Heart right ventricle (tissue), 16 donors: ENCODE measurements at regions not wholly inside any gene's neighbourhood (a gene's known extent, or its start where the extent isn't known, plus 50 kb on each side); places are given as distances from the start of the nearest gene placed in this dataset.
A peak's percentile ranks its signal among the peaks of the same experiment; 100 is the strongest.
"Not testable (repeated sequence)": the region's sequence is repeated elsewhere in the genome, so short reads cannot be mapped to it uniquely, and the experiment has no call there.

Experiments used
- ATAC-seq, 8 donors: fragments of 200-7000 bp; cut with Tn5 transposase; one replicate each; pipeline ENCODE4 v1.9.1; 2020; ENCODE audit warnings: mild to moderate bottlenecking in 8 of 8, moderate library complexity in 8 of 8, moderate number of reproducible peaks in 1 of 8
- DNase-seq, 2 donors: peaks; one replicate each; pipeline ENCODE4 v3.0.0-alpha.2; 2020
- H3K27ac ChIP-seq, 10 donors: fragments of 200-600 bp; sonication (generic) in 2 of 10; one replicate each; pipeline versions ENCODE4 v1.5.0 to v1.8.0; 2020 to 2022; ENCODE audit warnings: mild to moderate bottlenecking in 3 of 10
- H3K27me3 ChIP-seq, 7 donors: fragments of 200-600 bp; one replicate each; pipeline ENCODE4 v1.8.0; 2021 to 2022; ENCODE audit warnings: mild to moderate bottlenecking in 2 of 7
- H3K36me3 ChIP-seq, 9 donors: fragments of 200-600 bp; sonication (generic) in 1 of 9; one replicate each; pipeline versions ENCODE4 v1.5.0 to v1.8.0; 2020 to 2022; ENCODE audit warnings: mild to moderate bottlenecking in 2 of 9
- H3K4me1 ChIP-seq, 9 donors: fragments of 200-600 bp; sonication (generic) in 1 of 9; one replicate each; pipeline versions ENCODE4 v1.5.0 to v1.8.0; 2020 to 2022; ENCODE audit warnings: mild to moderate bottlenecking in 4 of 9
- H3K4me3 ChIP-seq, 10 donors: fragments of 200-600 bp; sonication (generic) in 2 of 10; one replicate each; pipeline versions ENCODE4 v1.5.0 to v1.8.0; 2020 to 2022; ENCODE audit warnings: mild to moderate bottlenecking in 7 of 10, moderate library complexity in 2 of 10
- H3K9me3 ChIP-seq, 11 donors: fragments of 200-600 bp in 10 of 11; sonication (generic) in 2 of 11; one replicate each; pipeline versions ENCODE4 v1.5.0 to v1.8.0; 2013 to 2022; ENCODE audit warnings: mild to moderate bottlenecking in 2 of 11, control low read depth in 1 of 11, moderate library complexity in 1 of 11
- WGBS, 2 donors: extraction: QIAGEN DNeasy Blood & Tissue Kit; methylation state at CpG; one replicate each; pipeline ENCODE4 v1.1.7; 2013; ENCODE audit warnings: inconsistent platforms in 1 of 2; 5-methylcytosine and 5-hydroxymethylcytosine counted together
- intact Hi-C, 10 donors: fragments of 100-400 bp; cut with DNase I; formaldehyde crosslinking; loops; one replicate each; pipeline versions ENCODE4 v1.11.1 to v1.14.2; 2022
- TF ChIP-seq, protein P1 (sequence below), 9 donors: fragments of 200-600 bp; sonication (generic) in 2 of 9; IDR thresholded peaks; one replicate each; pipeline versions ENCODE4 v1.5.0 to v1.8.0; 2021 to 2022; ENCODE audit warnings: antibody characterized with exemption in 9 of 9, mild to moderate bottlenecking in 5 of 9, moderate library complexity in 1 of 9
- donor health status: Arrhythmogenic right ventricular cardiomyopathy.
- donor health status: ischemic (EF 13 %, LVEDD 7.1; RV severe dilation, severe dysfunction).
- donor health status: healthy with polysubstance abuse.
- donor health status: DM: no; HTN: yes; CAD: no.
- donor health status: DM: no; HTN: no; CAD: no.
- donor health status: ischemic (EF 25% LVEDD 6.9; RV normal size, moderate dysfunction).
- donor health status: ischemic (EF 25% LVEDD 5.7; RV mildly dilated, moderate dysfunction).
- donor health status: healthy.
- donor health status: DM: yes; HTN: yes; CAD: no.
- donor health status: Ischemic cardiomyopathy.
- donor health status: ischemic (EF 35%, LVEDD 5.7; RV mildly dilated, moderate dysfunction).
- donor health status: nonischemic (EF 11% LVEDD 7.7; RV severe dilation, severe dysfunction).
- donor health status: DM: yes; HTN: yes; CAD: no.
- donor health status: PGD.
- donor health status: ischemic (EF 29% LVEDD 5.4; RV normal size, mild dysfunction).
- donor health status: nonischemic (EF 23%, LVEDD 6.1; RV moderate dilation, normal function).

DNA sequence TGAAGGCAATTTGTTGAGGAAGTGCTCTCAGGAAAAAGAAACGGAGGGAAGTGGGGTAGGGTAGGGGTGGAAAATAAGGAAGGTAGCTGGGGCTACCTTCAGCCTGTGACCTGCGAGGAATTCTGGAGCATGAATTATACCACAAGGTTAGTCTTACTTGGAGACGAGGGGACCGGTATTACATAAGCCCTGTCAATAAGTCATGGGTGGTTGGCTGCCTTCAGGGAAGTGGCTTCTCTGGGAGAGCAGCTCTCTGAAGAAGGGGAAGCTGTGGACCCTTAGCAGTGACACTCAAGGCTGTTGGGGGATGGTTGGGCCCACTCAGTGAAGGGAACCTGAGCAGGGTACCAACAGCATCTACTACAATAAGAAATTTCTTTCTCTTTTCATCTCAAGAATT lies 111.3 kb downstream of the TNFSF18 start:
- Histone ChIP-seq H3K4me1 (peaks cover 0 to 15% (median 6%) of the 10 kb centered on the region in 9 donors), H3K4me3 (no peak overlapping the region), H3K9me3 (no peaks in the 10 kb centered on the region), H3K27ac (no peak overlapping the region), H3K36me3 (no peaks in the 10 kb centered on the region), H3K27me3 (no peaks in the 10 kb centered on the region)
- TF ChIP-seq, protein P1, sequence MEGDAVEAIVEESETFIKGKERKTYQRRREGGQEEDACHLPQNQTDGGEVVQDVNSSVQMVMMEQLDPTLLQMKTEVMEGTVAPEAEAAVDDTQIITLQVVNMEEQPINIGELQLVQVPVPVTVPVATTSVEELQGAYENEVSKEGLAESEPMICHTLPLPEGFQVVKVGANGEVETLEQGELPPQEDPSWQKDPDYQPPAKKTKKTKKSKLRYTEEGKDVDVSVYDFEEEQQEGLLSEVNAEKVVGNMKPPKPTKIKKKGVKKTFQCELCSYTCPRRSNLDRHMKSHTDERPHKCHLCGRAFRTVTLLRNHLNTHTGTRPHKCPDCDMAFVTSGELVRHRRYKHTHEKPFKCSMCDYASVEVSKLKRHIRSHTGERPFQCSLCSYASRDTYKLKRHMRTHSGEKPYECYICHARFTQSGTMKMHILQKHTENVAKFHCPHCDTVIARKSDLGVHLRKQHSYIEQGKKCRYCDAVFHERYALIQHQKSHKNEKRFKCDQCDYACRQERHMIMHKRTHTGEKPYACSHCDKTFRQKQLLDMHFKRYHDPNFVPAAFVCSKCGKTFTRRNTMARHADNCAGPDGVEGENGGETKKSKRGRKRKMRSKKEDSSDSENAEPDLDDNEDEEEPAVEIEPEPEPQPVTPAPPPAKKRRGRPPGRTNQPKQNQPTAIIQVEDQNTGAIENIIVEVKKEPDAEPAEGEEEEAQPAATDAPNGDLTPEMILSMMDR (IDR thresholded peaks at IDR 0.05), result no peak
- intact Hi-C loops, result no loop called here
- ATAC-seq, result peak in 1 of 8 donors; percentile 17
- 93 to 94% methylated on average over 4 of the region's 4 CpGs for WGBS, 2 donors
- no peak for DNase-seq

DNA sequence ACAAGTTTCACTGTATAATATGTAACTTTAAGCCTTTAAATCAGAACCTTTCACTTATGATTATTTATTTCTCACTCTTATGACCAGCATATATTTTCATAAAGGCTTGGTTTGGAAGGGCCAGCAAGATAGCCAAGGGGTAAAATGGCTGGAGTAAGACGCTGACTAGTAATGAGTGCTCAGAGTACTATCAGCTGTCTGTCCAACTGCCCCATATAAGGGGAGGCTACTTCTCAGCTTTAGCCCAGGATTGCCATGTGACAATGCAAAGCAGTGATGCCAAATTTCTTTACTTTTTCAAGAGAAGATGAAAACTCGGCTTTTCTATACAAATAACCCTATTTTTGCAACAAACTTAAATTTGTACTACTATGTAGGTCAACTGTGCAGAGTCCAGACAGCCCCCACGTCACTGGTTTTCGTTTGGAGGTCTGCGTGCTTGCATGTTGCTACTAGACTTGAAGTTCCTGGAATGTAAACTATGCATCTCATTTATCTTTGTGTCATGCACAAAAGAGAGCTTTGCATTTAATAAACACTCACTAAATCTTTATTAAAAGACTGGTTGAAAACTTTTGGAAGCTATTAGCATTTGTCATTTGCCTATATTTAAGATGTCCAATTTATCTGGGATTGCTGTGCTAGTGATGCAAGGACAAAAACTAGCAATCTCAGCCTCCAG lies 110.4 kb downstream of the TNFSF18 start:
- WGBS, 2 donors, result 61 to 65% methylated on average over 5 of the region's 5 CpGs
- no peak overlapping the region for H3K27ac ChIP-seq
- intact Hi-C loops, result loop anchor here in 1 of 10 donors (5.0 kb wide), 1 partner anchor 112 kb away; the partner anchor contains the start of gene TNFSF18

DNA sequence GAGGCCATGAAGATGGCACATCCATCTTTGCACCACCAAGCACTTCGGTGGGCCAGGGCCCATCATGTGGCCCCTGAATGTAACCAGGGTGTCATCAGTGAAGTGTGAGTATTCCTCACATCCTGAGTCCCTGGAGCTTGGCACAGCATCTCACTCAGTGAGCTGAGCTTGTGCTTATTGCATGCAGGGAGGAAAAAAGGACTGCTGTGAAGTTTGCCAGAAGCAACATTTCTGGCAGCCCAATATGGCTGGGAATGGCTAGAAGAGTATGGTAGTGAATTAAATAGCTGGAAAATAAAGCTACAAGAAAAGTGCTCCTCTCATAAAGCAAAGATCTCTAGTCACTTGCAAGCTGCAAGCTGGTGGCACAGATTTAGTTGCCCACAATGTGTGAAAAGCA lies 109.3 kb downstream of the TNFSF18 start:
- no peaks in the 10 kb centered on the region for H3K4me1 ChIP-seq
- intact Hi-C loops, result loop anchor here in 1 of 10 donors (5.0 kb wide), 1 partner anchor 111 kb away; the partner anchor contains the start of gene TNFSF18
- WGBS, 2 donors, result 80 to 92% methylated on average over 1 of the region's 1 CpG
- no peaks in the 10 kb centered on the region for H3K27me3 ChIP-seq
- H3K36me3 ChIP-seq, result no peaks in the 10 kb centered on the region
- no peak for DNase-seq
- H3K4me3 ChIP-seq, result no peak overlapping the region
- no peak overlapping the region for H3K27ac ChIP-seq
- TF ChIP-seq, protein P1 (IDR thresholded peaks at IDR 0.05), result no peak
- no peaks in the 10 kb centered on the region for H3K9me3 ChIP-seq
- ATAC-seq, result no peak

More for the DNA sequence above, 110.4 kb downstream of the TNFSF18 start:
- H3K36me3 ChIP-seq, result no peaks in the 10 kb centered on the region
- peaks cover 0 to 7% (median 0%) of the 10 kb centered on the region in 9 donors for H3K4me1 ChIP-seq
- no peak for DNase-seq
- no peaks in the 10 kb centered on the region for H3K9me3 ChIP-seq
- ATAC-seq, result no peak
- H3K4me3 ChIP-seq, result no peak overlapping the region
- TF ChIP-seq, protein P1 (IDR thresholded peaks at IDR 0.05), result no peak
- H3K27me3 ChIP-seq, result no peaks in the 10 kb centered on the region

DNA sequence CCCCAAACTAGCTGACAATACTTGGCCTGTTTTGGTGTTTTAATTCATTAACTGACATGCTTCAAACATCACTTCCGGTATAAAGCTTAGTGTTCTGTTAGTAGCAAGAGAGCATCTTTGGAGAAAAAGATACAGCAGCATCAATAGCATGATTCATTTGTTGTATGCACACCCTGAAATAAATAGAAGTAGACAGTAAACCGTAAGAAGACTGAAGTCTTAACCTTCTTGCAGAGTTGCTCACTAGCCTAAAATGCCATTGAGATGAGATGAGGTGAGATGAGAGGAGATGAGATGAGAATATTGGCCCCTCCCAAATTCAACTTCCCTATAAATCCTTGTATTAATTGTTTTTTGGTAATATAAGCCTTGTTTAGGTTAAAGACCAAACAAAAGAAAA lies 108.8 kb downstream of the TNFSF18 start:
- Histone ChIP-seq H3K4me1 (peaks cover 0 to 4% (median 0%) of the 10 kb centered on the region in 9 donors), H3K27me3 (no peaks in the 10 kb centered on the region), H3K9me3 (no peaks in the 10 kb centered on the region), H3K4me3 (no peak overlapping the region), H3K27ac (no peak overlapping the region), H3K36me3 (no peaks in the 10 kb centered on the region)
- 53 to 66% methylated on average over 2 of the region's 2 CpGs for WGBS, 2 donors
- no peak for ATAC-seq
- TF ChIP-seq, protein P1 (IDR thresholded peaks at IDR 0.05), result no peak
- intact Hi-C loops, result loop anchor here in 1 of 10 donors (5.0 kb wide), 1 partner anchor 110 kb away; the partner anchor contains the start of gene TNFSF18
- DNase-seq, result no peak

DNA sequence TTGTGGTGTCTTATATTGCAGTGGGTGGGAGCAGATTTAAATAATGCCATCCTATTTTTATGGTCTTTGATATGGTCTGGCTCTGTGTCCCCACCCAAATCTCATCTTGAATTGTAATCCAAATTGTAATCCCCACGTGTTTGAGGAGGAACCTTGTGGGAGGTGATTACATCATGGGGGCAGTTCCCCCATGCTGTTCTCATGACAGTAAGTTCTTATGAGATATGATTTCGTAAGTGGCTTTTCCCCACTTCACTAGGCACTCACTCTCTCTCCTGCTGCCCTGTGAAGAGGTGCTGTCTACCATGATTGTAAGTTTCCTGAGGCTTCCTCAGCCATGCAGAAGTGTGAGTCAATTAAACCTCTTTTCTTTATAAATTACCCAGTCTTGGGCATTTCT lies 107.6 kb downstream of the TNFSF18 start:
- not testable (repeated sequence) for H3K4me1 ChIP-seq, H3K27me3 ChIP-seq, H3K9me3 ChIP-seq, H3K4me3 ChIP-seq, ATAC-seq, DNase-seq, H3K27ac ChIP-seq, H3K36me3 ChIP-seq
- 66 to 69% methylated on average over 2 of the region's 2 CpGs for whole genome bisulfite sequencing, 2 donors
- intact Hi-C loops, result loop anchor here in 1 of 10 donors (5.0 kb wide), 1 partner anchor 109 kb away; the partner anchor contains the start of gene TNFSF18
